GM23338 (cell line): ENCODE measurements at regions not wholly inside any gene's neighbourhood (a gene's known extent, or its start where the extent isn't known, plus 50 kb on each side); places are given as distances from the start of the nearest gene placed in this dataset.

Source experiments
- ATAC-seq: fragments of 200-7000 bp; cut with Tn5 transposase; 3 replicates; pipeline ENCODE4 v1.9.1; 2020
- DNase-seq: peaks from one replicate; pipeline ENCODE4 v3.0.0-alpha.2; 2015; ENCODE audit warnings: low spot score
- H2AFZ ChIP-seq: fragments of 200-600 bp; sonication (generic); 2 replicates; pipeline ENCODE4 v1.8.0; 2016; ENCODE audit warnings: antibody characterized with exemption, mild to moderate bottlenecking, moderate library complexity
- H3F3A ChIP-seq: fragments of 200-600 bp; sonication (generic); replicated peaks from 2 replicates; pipeline ENCODE4 v1.8.0; 2017; ENCODE audit warnings: antibody characterized with exemption, mixed run types, low read depth
- H3K27ac ChIP-seq: fragments of 200-600 bp; sonication (generic); 2 replicates; pipeline ENCODE4 v1.6.1; 2016; ENCODE audit warnings: low read depth
- H3K27me3 ChIP-seq: fragments of 200-600 bp; sonication (generic); 2 replicates; pipeline ENCODE4 v1.8.0; 2016; ENCODE audit warnings: mild to moderate bottlenecking, mixed run types, moderate library complexity; ENCODE audit not compliant: insufficient read depth
- H3K36me3 ChIP-seq: fragments of 200-600 bp; sonication (generic); 2 replicates; pipeline ENCODE4 v1.8.0; 2016; ENCODE audit warnings: mild to moderate bottlenecking; ENCODE audit not compliant: insufficient read depth
- H3K4me1 ChIP-seq: fragments of 200-600 bp; sonication (generic); 2 replicates; pipeline ENCODE4 v1.8.0; 2016; ENCODE audit warnings: mild to moderate bottlenecking, moderate library complexity; ENCODE audit not compliant: insufficient read depth
- H3K4me2 ChIP-seq: fragments of 200-600 bp; sonication (generic); 2 replicates; pipeline ENCODE4 v1.7.1; 2017; ENCODE audit warnings: mixed run types
- H3K4me3 ChIP-seq: fragments of 200-600 bp; sonication (generic); 2 replicates; pipeline ENCODE4 v1.6.1; 2016; ENCODE audit warnings: mixed run types
- H3K79me2 ChIP-seq: fragments of 200-600 bp; sonication (generic); replicated peaks from 2 replicates; pipeline ENCODE4 v1.8.0; 2017; ENCODE audit warnings: mild to moderate bottlenecking; ENCODE audit not compliant: insufficient read depth
- H3K9me2 ChIP-seq: fragments of 200-600 bp; sonication (generic); 2 replicates; pipeline ENCODE4 v1.8.0; 2017; ENCODE audit not compliant: insufficient read depth
- H4K20me1 ChIP-seq: fragments of 200-600 bp; sonication (generic); replicated peaks from 2 replicates; pipeline ENCODE4 v1.8.0; 2017; ENCODE audit warnings: mild to moderate bottlenecking; ENCODE audit not compliant: insufficient read depth
- H3K27ac Mint-ChIP-seq: 2 replicates; pipeline ENCODE4 v1.8.0; 2020; ENCODE audit warnings: inconsistent platforms, mild to moderate bottlenecking, moderate library complexity, mixed read lengths
- H3K27me3 Mint-ChIP-seq: 3 replicates; pipeline ENCODE4 v1.8.0; 2022; ENCODE audit warnings: low read depth, mild to moderate bottlenecking, moderate library complexity, mixed read lengths, inconsistent platforms; ENCODE audit not compliant: insufficient read depth, poor library complexity
- H3K36me3 Mint-ChIP-seq: 3 replicates; pipeline ENCODE4 v1.8.0; 2021; ENCODE audit warnings: low read depth, mild to moderate bottlenecking, inconsistent platforms, moderate library complexity, mixed read lengths
- H3K4me1 Mint-ChIP-seq: 3 replicates; pipeline ENCODE4 v1.8.0; 2020; ENCODE audit warnings: mild to moderate bottlenecking, inconsistent platforms, mixed read lengths
- H3K4me3 Mint-ChIP-seq: 3 replicates; pipeline ENCODE4 v1.8.0; 2021; ENCODE audit warnings: moderate library complexity, mild to moderate bottlenecking, inconsistent platforms, mixed read lengths
- H3K9me3 Mint-ChIP-seq: 3 replicates; pipeline ENCODE4 v1.8.0; 2020; ENCODE audit warnings: moderate library complexity, mild to moderate bottlenecking, inconsistent platforms, mixed read lengths
- CREB1 ChIP-seq: fragments of 250-450 bp; sonication (Bioruptor Pico); IDR thresholded peaks from 2 replicates; pipeline ENCODE4 v1.5.0; 2020; ENCODE audit warnings: low read depth, mild to moderate bottlenecking, moderate library complexity
- CTCF ChIP-seq, 2 experiments: fragments of 200-600 bp in 1 of 2; sonication (generic) in 1 of 2; conservative IDR thresholded peaks; 2 replicates each; pipeline versions ENCODE4 v1.5.1 to v1.6.1; 2016 to 2017; ENCODE audit warnings: antibody characterized with exemption in 2 of 2, low read depth in 2 of 2, mild to moderate bottlenecking in 2 of 2, moderate library complexity in 1 of 2
- EZH2 ChIP-seq: fragments of 200-600 bp; sonication (generic); IDR thresholded peaks from one replicate; pipeline ENCODE4 v1.8.0; 2017; ENCODE audit warnings: antibody characterized with exemption, mild to moderate bottlenecking, low read depth; ENCODE audit not compliant: unreplicated experiment
- EZH2phosphoT487 ChIP-seq: fragments of 200-600 bp; sonication (generic); IDR thresholded peaks from one replicate; pipeline ENCODE4 v1.8.1; 2018; ENCODE audit warnings: antibody characterized with exemption; ENCODE audit not compliant: unreplicated experiment
- JUNB ChIP-seq: IDR thresholded peaks from one replicate; pipeline ENCODE4 v1.6.1; 2016; ENCODE audit warnings: antibody characterized with exemption; ENCODE audit not compliant: unreplicated experiment
- NANOG ChIP-seq: IDR thresholded peaks from 2 replicates; pipeline ENCODE4 v1.6.1; 2016; ENCODE audit warnings: antibody characterized with exemption, borderline replicate concordance
- POLR2AphosphoS5 ChIP-seq: IDR thresholded peaks from 2 replicates; pipeline ENCODE4 v1.6.1; 2016; ENCODE audit warnings: antibody characterized with exemption, low read depth
- STAT1 ChIP-seq: IDR thresholded peaks from one replicate; pipeline ENCODE4 v1.6.1; 2016; ENCODE audit warnings: antibody characterized with exemption; ENCODE audit not compliant: unreplicated experiment
- ZNF114 ChIP-seq: fragments of 250-450 bp; sonication (Bioruptor Pico); IDR thresholded peaks from 2 replicates; pipeline ENCODE4 v1.5.0; 2020; ENCODE audit warnings: mild to moderate bottlenecking, moderate library complexity
- TF ChIP-seq, protein P1 (sequence below): IDR thresholded peaks from one replicate; pipeline ENCODE4 v1.6.1; 2018; ENCODE audit warnings: antibody characterized with exemption; ENCODE audit not compliant: unreplicated experiment

DNA sequence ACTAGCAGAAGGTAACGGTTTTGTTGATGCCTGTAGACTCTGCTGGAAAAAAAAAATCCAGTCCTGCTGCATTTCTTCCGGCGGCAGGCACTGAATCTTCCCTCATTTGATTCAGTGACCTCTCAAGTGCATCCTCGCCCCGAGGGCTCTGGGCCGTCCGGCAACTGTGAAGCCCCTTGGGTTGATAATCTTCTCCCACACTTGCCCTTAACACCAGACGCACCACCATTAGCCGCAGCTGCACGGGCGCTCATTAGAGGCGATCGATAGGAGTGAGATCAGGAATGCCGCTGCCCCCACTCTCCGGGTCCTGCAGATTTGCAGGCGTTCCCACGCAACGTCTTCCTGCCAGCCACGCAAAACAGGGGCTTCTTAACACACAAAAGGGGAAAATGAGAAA lies 200.0 kb upstream of the MKI67 start (continued):
- no peak for TF ChIP-seq CREB1 (CRISPR knock-in tag)
- TF ChIP-seq STAT1, result no peak

- no peaks in the 10 kb centered on the region for H3K9me2 ChIP-seq
- Mint-ChIP-seq H3K27me3 (peaks cover 2% of the 10 kb centered on the region), H3K27ac (no peak overlapping the region), H3K9me3 (peaks cover 15% of the 10 kb centered on the region; the same call in 2 of the 3 replicates), H3K4me3 (no peak overlapping the region), H3K4me1 (peaks cover 5% of the 10 kb centered on the region), H3K36me3 (no peaks in the 10 kb centered on the region)
- no peak overlapping the region for H3K27ac ChIP-seq
- no peaks in the 10 kb centered on the region for H3K79me2 ChIP-seq
- DNase-seq (no peak), ATAC-seq (no peak)
- H3K4me3 ChIP-seq, result no peak overlapping the region
- H3K36me3 ChIP-seq, result no peaks in the 10 kb centered on the region
- H3K4me2 ChIP-seq, result no peak overlapping the region
- TF ChIP-seq ZNF114 (CRISPR knock-in tag) (no peak), CREB1 (CRISPR knock-in tag) (no peak), STAT1 (no peak), JUNB (no peak), NANOG (no peak), EZH2phosphoT487 (no peak), CTCF (conservative IDR thresholded peaks at IDR 0.05; ENCODE audit: low read depth in 2 of 2) (no peak), EZH2 (no peak), POLR2AphosphoS5 (no peak)
- TF ChIP-seq, protein P1, sequence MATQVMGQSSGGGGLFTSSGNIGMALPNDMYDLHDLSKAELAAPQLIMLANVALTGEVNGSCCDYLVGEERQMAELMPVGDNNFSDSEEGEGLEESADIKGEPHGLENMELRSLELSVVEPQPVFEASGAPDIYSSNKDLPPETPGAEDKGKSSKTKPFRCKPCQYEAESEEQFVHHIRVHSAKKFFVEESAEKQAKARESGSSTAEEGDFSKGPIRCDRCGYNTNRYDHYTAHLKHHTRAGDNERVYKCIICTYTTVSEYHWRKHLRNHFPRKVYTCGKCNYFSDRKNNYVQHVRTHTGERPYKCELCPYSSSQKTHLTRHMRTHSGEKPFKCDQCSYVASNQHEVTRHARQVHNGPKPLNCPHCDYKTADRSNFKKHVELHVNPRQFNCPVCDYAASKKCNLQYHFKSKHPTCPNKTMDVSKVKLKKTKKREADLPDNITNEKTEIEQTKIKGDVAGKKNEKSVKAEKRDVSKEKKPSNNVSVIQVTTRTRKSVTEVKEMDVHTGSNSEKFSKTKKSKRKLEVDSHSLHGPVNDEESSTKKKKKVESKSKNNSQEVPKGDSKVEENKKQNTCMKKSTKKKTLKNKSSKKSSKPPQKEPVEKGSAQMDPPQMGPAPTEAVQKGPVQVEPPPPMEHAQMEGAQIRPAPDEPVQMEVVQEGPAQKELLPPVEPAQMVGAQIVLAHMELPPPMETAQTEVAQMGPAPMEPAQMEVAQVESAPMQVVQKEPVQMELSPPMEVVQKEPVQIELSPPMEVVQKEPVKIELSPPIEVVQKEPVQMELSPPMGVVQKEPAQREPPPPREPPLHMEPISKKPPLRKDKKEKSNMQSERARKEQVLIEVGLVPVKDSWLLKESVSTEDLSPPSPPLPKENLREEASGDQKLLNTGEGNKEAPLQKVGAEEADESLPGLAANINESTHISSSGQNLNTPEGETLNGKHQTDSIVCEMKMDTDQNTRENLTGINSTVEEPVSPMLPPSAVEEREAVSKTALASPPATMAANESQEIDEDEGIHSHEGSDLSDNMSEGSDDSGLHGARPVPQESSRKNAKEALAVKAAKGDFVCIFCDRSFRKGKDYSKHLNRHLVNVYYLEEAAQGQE, result no peak
- no peaks in the 10 kb centered on the region for H3K27me3 ChIP-seq
- H2AFZ ChIP-seq, result no peak overlapping the region
- no peaks in the 10 kb centered on the region for H3K4me1 ChIP-seq
- H3F3A ChIP-seq, result no peaks in the 10 kb centered on the region
- no peaks in the 10 kb centered on the region for H4K20me1 ChIP-seq
These were observed 200.6 kb upstream of the MKI67 start for GRCh38 chr10:128326851-128327250.
